HepG2 (cell line): ENCODE measurements at regions not wholly inside any gene's neighbourhood (a gene's known extent, or its start where the extent isn't known, plus 50 kb on each side); places are given as distances from the start of the nearest gene placed in this dataset.

ENCODE experiments used
- CBX1 ChIP-seq: IDR thresholded peaks from one replicate; pipeline ENCODE4 v1.6.1; 2016; ENCODE audit warnings: antibody characterized with exemption, low read depth
- CC2D1A ChIP-seq: sonication (generic); formaldehyde crosslinking; IDR thresholded peaks from 2 replicates; pipeline ENCODE4 v1.8.1; 2023; ENCODE audit warnings: mild to moderate bottlenecking, missing genetic modification reagents
- DR1 ChIP-seq: sonication (generic); formaldehyde crosslinking; IDR thresholded peaks from 2 replicates; pipeline ENCODE4 v1.8.0; 2021; ENCODE audit warnings: mild to moderate bottlenecking, missing genetic modification reagents, inconsistent platforms
- FOXP4 ChIP-seq: sonication (generic); formaldehyde crosslinking; IDR thresholded peaks from 2 replicates; pipeline ENCODE4 v1.4.0; 2020; ENCODE audit warnings: missing genetic modification reagents
- KLF9 ChIP-seq: IDR thresholded peaks from 2 replicates; pipeline ENCODE4 v1.6.1; 2016; ENCODE audit warnings: low read depth
- MAFG ChIP-seq: sonication (generic); formaldehyde crosslinking; IDR thresholded peaks from 2 replicates; pipeline ENCODE4 v1.5.1; 2020; ENCODE audit warnings: mild to moderate bottlenecking, missing genetic modification reagents
- MLXIP ChIP-seq: sonication (generic); formaldehyde crosslinking; IDR thresholded peaks from 2 replicates; pipeline ENCODE4 v1.9.0; 2021; ENCODE audit warnings: missing genetic modification reagents, borderline replicate concordance
- NCOA1 ChIP-seq: sonication (generic); formaldehyde crosslinking; IDR thresholded peaks from 2 replicates; pipeline ENCODE4 v1.9.0; 2021; ENCODE audit warnings: missing genetic modification reagents
- REL ChIP-seq: sonication (generic); formaldehyde crosslinking; conservative IDR thresholded peaks from 2 replicates; pipeline ENCODE4 v1.8.0; 2022; ENCODE audit warnings: mild to moderate bottlenecking, missing genetic modification reagents, moderate library complexity
- RORA ChIP-seq: sonication (generic); formaldehyde crosslinking; IDR thresholded peaks from 2 replicates; pipeline ENCODE4 v1.5.0; 2020; ENCODE audit warnings: mild to moderate bottlenecking, missing genetic modification reagents, moderate library complexity
- TERF1 ChIP-seq: sonication (generic); formaldehyde crosslinking; IDR thresholded peaks from 2 replicates; pipeline ENCODE4 v1.8.0; 2022; ENCODE audit warnings: mild to moderate bottlenecking, missing genetic modification reagents, moderate library complexity
- TFE3 ChIP-seq: IDR thresholded peaks from 2 replicates; pipeline ENCODE4 v1.6.1; 2016
- YY1 ChIP-seq: IDR thresholded peaks from 2 replicates; pipeline ENCODE4 v1.6.1; 2011; ENCODE audit warnings: low read length, low read depth, moderate library complexity, mild to moderate bottlenecking; ENCODE audit not compliant: insufficient read depth, insufficient replicate concordance
- ZFX ChIP-seq: sonication (generic); formaldehyde crosslinking; IDR thresholded peaks from 2 replicates; pipeline ENCODE4 v1.4.0; 2020; ENCODE audit warnings: mild to moderate bottlenecking, low read depth, missing genetic modification reagents, moderate library complexity
- ZNF274 ChIP-seq: sonication (generic); formaldehyde crosslinking; IDR thresholded peaks from 2 replicates; pipeline ENCODE4 v1.5.1; 2020; ENCODE audit warnings: mild to moderate bottlenecking, missing genetic modification reagents
- ZNF557 ChIP-seq: sonication (generic); formaldehyde crosslinking; IDR thresholded peaks from 2 replicates; pipeline ENCODE4 v1.4.0; 2020; ENCODE audit warnings: missing genetic modification reagents
- ZNF687 ChIP-seq: sonication (generic); formaldehyde crosslinking; IDR thresholded peaks from 2 replicates; pipeline ENCODE4 v1.5.1; 2020; ENCODE audit warnings: mild to moderate bottlenecking, missing genetic modification reagents, moderate library complexity
- ZNF83 ChIP-seq: sonication (generic); formaldehyde crosslinking; IDR thresholded peaks from 2 replicates; pipeline ENCODE4 v1.4.0; 2020; ENCODE audit warnings: missing genetic modification reagents, mild to moderate bottlenecking, borderline replicate concordance

GRCh38 chr22:27670701-27671412, 130.7 kb downstream of the MN1 start (continued):
- no peak; the same call in 1 of the 2 replicates for TF ChIP-seq DR1 (CRISPR knock-in tag)
- TF ChIP-seq NCOA1 (CRISPR knock-in tag) = no peak
- no peak for TF ChIP-seq MAFG (CRISPR knock-in tag)
- no peak for TF ChIP-seq ZNF557 (CRISPR knock-in tag)
- no peak for TF ChIP-seq RORA (CRISPR knock-in tag)
- no peak for TF ChIP-seq ZNF274 (CRISPR knock-in tag)
- peak; percentile 34 for TF ChIP-seq FOXP4 (CRISPR knock-in tag)
- no peak for TF ChIP-seq MLXIP (CRISPR knock-in tag)
- peak; percentile 49 for TF ChIP-seq CBX1
- TF ChIP-seq TFE3 (CRISPR knock-in tag) = no peak
- no peak for TF ChIP-seq TERF1
- TF ChIP-seq YY1 = peak; percentile 38
- TF ChIP-seq KLF9 (CRISPR knock-in tag) = no peak
- no peak for TF ChIP-seq CC2D1A (CRISPR knock-in tag)
- TF ChIP-seq ZFX (CRISPR knock-in tag) = peak; percentile 92
- TF ChIP-seq ZNF83 = no peak
- TF ChIP-seq ZNF687 (CRISPR knock-in tag) = peak; percentile 79
- TF ChIP-seq REL (CRISPR knock-in tag) = no peak
